ENCODE measurements at regions not wholly inside any gene's neighbourhood (a gene's known extent, or its start where the extent isn't known, plus 50 kb on each side); places are given as distances from the start of the nearest gene placed in this dataset.
"Not testable (repeated sequence)": the region's sequence is repeated elsewhere in the genome, so short reads cannot be mapped to it uniquely, and the experiment has no call there.

DNA sequence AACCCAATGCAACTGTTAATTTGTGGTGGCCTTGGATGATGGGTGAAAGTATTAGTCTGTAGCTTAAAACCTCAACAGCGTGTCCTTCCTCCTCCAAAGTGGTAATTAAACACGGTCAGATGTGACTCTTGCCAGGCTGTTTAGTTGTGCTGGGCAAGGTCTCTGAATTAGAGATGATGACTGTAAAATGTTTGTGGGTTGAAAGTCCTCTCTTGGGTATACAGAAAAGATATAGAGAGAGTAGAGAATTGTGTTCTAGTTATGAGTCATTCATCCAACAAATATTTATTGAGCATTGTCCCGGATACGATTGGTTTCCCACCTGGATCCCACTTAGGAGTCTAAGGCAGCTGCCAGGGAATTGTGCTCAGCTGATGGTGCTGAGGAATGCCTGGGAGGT, 343.7 kb downstream of the NPIPA7 start:
- H4K20me1 ChIP-seq (ENCODE audit: insufficient read depth, low read length); H3K4me2 ChIP-seq (ENCODE audit: insufficient read depth, low read length); H3K27ac ChIP-seq (ENCODE audit: low read length); DNase-seq; H3K79me2 ChIP-seq (ENCODE audit: insufficient read depth, low read length); ATAC-seq (ENCODE audit: insufficient read depth, low read depth); H3K36me3 ChIP-seq (ENCODE audit: insufficient read depth, low read length); H3K27me3 ChIP-seq (ENCODE audit: insufficient read depth, low read length, poor library complexity); H3K4me3 ChIP-seq (ENCODE audit: low read depth in 1 of 2, low read length in 2 of 2); H3K9ac ChIP-seq (ENCODE audit: low read depth, low read length); H3K4me1 ChIP-seq (ENCODE audit: insufficient read depth, low read length); H3K9me3 ChIP-seq (ENCODE audit: insufficient read depth, low read length, severe bottlenecking); H2AFZ ChIP-seq (ENCODE audit: low read depth, low read length): not testable (repeated sequence)

DNA sequence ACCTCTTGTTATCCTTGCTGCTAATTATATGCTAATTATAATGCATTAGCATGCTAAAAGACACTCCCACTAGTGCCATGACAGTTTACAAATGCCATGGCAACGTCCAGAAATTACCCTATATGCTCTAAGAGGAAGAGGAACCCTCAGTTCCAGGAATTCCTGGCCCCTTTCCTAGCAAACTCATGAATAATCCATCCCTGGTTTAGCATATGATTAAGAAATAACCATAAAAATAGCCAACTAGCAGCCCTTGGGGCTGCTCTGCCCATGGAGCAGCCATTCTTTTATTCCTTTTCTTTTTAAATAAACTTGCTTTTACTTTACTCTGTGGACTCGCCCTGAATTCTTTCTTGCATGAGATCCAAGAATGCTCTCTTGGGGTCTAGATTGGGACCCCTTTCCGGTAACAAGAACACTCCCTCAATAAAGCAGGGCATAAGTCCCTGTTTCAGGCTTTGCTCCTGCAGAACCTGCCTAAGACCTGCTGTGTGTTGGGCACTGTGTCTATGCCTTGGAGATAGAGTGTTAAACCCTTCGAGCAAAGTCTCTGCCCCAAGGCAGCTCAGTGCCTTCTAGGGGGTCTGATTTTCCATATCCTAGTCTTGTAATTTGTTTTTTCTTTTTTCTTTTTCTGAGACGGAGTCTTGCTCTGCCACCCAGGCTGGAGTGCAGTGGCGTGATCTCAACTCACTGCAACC, 345.0 kb downstream of the NPIPA7 start:
- DNase-seq; H3K27ac ChIP-seq (ENCODE audit: low read length); H3K9me3 ChIP-seq (ENCODE audit: insufficient read depth, low read length, severe bottlenecking); H3K4me3 ChIP-seq (ENCODE audit: low read depth in 1 of 2, low read length in 2 of 2); ATAC-seq (ENCODE audit: insufficient read depth, low read depth); H3K79me2 ChIP-seq (ENCODE audit: insufficient read depth, low read length); H3K27me3 ChIP-seq (ENCODE audit: insufficient read depth, low read length, poor library complexity); H3K9ac ChIP-seq (ENCODE audit: low read depth, low read length); H3K4me2 ChIP-seq (ENCODE audit: insufficient read depth, low read length); H3K36me3 ChIP-seq (ENCODE audit: insufficient read depth, low read length); H3K4me1 ChIP-seq (ENCODE audit: insufficient read depth, low read length); H2AFZ ChIP-seq (ENCODE audit: low read depth, low read length); H4K20me1 ChIP-seq (ENCODE audit: insufficient read depth, low read length): not testable (repeated sequence)

DNA sequence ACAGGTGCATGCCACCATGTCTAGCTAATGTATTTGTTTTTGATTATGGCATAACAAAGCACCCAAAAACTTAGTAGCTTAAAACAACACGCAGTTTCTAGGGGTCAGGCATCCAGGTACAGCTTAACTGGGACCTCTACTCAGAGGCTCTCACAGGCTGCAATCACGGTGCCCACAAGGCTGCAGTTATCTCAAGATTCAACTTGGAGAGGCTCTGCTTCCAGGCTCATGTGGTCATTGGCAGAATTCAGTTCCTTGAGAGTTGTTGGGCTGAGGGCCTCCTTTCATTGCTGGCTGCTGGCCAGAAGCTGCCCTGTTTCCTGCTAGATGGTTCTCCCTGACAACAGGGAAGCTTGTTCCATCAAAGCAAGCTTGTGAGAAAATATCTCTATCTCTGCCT, 348.1 kb downstream of the NPIPA7 start:
- not testable (repeated sequence) for H3K27ac ChIP-seq (ENCODE audit: low read length); H3K9ac ChIP-seq (ENCODE audit: low read depth, low read length); H3K36me3 ChIP-seq (ENCODE audit: insufficient read depth, low read length); H3K4me3 ChIP-seq (ENCODE audit: low read depth in 1 of 2, low read length in 2 of 2); H2AFZ ChIP-seq (ENCODE audit: low read depth, low read length); DNase-seq; H4K20me1 ChIP-seq (ENCODE audit: insufficient read depth, low read length); H3K4me2 ChIP-seq (ENCODE audit: insufficient read depth, low read length); H3K9me3 ChIP-seq (ENCODE audit: insufficient read depth, low read length, severe bottlenecking); H3K4me1 ChIP-seq (ENCODE audit: insufficient read depth, low read length); H3K79me2 ChIP-seq (ENCODE audit: insufficient read depth, low read length); ATAC-seq (ENCODE audit: insufficient read depth, low read depth); H3K27me3 ChIP-seq (ENCODE audit: insufficient read depth, low read length, poor library complexity)

DNA sequence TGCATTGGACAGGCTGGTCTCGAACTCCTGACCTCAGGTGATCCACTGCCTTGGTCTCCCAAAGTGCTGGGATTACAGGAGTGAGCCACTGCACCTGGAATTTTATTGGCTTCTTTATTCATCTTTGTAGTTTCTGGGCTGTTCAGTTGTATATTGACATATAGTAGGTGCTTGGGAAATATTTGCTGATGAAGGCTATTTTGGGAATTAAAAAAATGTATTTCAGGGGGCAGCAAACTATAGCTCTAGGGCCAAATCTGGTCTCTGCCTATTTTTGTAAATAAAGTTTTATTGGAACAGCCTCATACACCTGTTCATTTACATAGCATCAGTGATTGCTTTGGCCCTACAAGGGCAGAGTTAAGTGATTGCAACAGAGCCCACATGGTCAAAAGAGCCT, 363.6 kb downstream of the NPIPA7 start:
- not testable (repeated sequence) for H3K27me3 ChIP-seq (ENCODE audit: insufficient read depth, low read length, poor library complexity); H3K4me1 ChIP-seq (ENCODE audit: insufficient read depth, low read length); H2AFZ ChIP-seq (ENCODE audit: low read depth, low read length); H3K79me2 ChIP-seq (ENCODE audit: insufficient read depth, low read length); ATAC-seq (ENCODE audit: insufficient read depth, low read depth); H3K36me3 ChIP-seq (ENCODE audit: insufficient read depth, low read length); H3K4me3 ChIP-seq (ENCODE audit: low read depth in 1 of 2, low read length in 2 of 2); DNase-seq; H3K9ac ChIP-seq (ENCODE audit: low read depth, low read length); H3K27ac ChIP-seq (ENCODE audit: low read length); H4K20me1 ChIP-seq (ENCODE audit: insufficient read depth, low read length); H3K9me3 ChIP-seq (ENCODE audit: insufficient read depth, low read length, severe bottlenecking); H3K4me2 ChIP-seq (ENCODE audit: insufficient read depth, low read length)

DNA sequence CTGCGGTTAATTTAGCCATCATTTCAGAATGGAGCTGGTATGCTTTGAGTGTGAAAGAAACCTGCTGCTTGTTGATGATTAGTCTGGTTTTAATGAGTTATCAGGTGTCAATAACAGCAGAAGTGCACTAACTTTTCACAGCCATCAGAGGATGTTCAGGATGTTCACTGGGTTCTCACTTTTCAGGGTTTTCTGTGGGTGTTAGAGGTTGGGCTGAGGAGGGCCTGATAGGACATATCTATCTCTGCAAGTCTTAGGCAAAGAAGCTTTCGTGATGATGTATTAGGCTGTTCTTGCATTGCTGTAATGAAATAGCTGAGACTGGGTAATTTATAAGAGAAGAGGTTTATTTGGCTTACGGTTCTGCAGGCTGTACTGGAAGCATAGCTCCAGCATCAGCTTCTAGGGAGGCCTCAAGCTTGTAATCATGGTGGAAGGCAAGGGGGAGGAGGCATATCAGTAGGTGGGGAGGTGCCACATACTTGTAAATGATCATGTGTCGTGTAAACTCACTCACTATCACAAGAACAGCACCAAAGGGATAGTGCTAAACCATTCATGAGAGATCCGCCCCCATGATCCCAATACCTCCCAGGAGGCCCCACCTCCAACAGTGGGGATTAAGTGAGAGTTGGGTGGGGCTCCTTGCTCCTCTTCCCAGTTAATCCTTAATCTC, 376.2 kb downstream of the NPIPA7 start:
- H3K9ac ChIP-seq (ENCODE audit: low read depth, low read length); H3K4me2 ChIP-seq (ENCODE audit: insufficient read depth, low read length): not testable (repeated sequence)

DNA sequence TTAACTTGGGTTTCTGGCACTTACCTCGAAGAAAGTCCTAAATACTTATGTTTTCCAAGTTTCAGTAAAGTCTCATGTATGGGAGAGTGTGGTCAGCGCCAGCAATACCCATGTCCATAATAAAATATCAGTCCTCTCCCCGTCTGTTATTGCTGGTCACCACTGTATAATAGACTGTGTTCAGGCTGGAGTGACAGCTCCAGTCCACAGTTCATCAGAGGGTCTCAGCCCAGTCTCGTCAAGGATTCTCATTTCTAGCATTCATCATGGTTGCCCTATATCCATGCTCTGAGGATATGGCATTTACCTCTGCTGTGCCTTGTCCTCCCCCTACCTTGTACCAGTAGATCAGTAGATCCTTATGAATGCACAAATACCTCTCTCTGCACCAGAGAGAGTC, 384.5 kb downstream of the NPIPA7 start:
- ATAC-seq (ENCODE audit: insufficient read depth, low read depth) (no peak), DNase-seq (no peak)
- Histone ChIP-seq H3K27ac (ENCODE audit: low read length) (no peak overlapping the region), H3K36me3 (ENCODE audit: insufficient read depth, low read length) (no peaks in the 10 kb centered on the region), H3K9ac (ENCODE audit: low read depth, low read length) (no peak overlapping the region), H3K9me3 (ENCODE audit: insufficient read depth, low read length, severe bottlenecking) (no peaks in the 10 kb centered on the region), H3K4me1 (ENCODE audit: insufficient read depth, low read length) (no peaks in the 10 kb centered on the region), H2AFZ (ENCODE audit: low read depth, low read length) (no peak overlapping the region), H4K20me1 (ENCODE audit: insufficient read depth, low read length) (no peaks in the 10 kb centered on the region), H3K4me3 (ENCODE audit: low read depth in 1 of 2, low read length in 2 of 2) (no peak overlapping the region), H3K4me2 (ENCODE audit: insufficient read depth, low read length) (no peak overlapping the region), H3K79me2 (ENCODE audit: insufficient read depth, low read length) (no peaks in the 10 kb centered on the region), H3K27me3 (ENCODE audit: insufficient read depth, low read length, poor library complexity) (no peaks in the 10 kb centered on the region)
- TF ChIP-seq EZH2 (IDR thresholded peaks at IDR 0.05; ENCODE audit: borderline replicate concordance, low read depth, low read length, severe bottlenecking): no peak
- TF ChIP-seq, protein P1, sequence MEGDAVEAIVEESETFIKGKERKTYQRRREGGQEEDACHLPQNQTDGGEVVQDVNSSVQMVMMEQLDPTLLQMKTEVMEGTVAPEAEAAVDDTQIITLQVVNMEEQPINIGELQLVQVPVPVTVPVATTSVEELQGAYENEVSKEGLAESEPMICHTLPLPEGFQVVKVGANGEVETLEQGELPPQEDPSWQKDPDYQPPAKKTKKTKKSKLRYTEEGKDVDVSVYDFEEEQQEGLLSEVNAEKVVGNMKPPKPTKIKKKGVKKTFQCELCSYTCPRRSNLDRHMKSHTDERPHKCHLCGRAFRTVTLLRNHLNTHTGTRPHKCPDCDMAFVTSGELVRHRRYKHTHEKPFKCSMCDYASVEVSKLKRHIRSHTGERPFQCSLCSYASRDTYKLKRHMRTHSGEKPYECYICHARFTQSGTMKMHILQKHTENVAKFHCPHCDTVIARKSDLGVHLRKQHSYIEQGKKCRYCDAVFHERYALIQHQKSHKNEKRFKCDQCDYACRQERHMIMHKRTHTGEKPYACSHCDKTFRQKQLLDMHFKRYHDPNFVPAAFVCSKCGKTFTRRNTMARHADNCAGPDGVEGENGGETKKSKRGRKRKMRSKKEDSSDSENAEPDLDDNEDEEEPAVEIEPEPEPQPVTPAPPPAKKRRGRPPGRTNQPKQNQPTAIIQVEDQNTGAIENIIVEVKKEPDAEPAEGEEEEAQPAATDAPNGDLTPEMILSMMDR (IDR thresholded peaks at IDR 0.05; ENCODE audit: borderline replicate concordance, extremely low read depth, low read length, poor library complexity, severe bottlenecking): no peak

More for the DNA sequence above, 376.2 kb downstream of the NPIPA7 start:
- not testable (repeated sequence) for H2AFZ ChIP-seq (ENCODE audit: low read depth, low read length); H3K79me2 ChIP-seq (ENCODE audit: insufficient read depth, low read length); ATAC-seq (ENCODE audit: insufficient read depth, low read depth); H3K4me3 ChIP-seq (ENCODE audit: low read depth in 1 of 2, low read length in 2 of 2); DNase-seq; H3K36me3 ChIP-seq (ENCODE audit: insufficient read depth, low read length); H3K27ac ChIP-seq (ENCODE audit: low read length); H3K9me3 ChIP-seq (ENCODE audit: insufficient read depth, low read length, severe bottlenecking); H3K4me1 ChIP-seq (ENCODE audit: insufficient read depth, low read length); H4K20me1 ChIP-seq (ENCODE audit: insufficient read depth, low read length); H3K27me3 ChIP-seq (ENCODE audit: insufficient read depth, low read length, poor library complexity)

DNA sequence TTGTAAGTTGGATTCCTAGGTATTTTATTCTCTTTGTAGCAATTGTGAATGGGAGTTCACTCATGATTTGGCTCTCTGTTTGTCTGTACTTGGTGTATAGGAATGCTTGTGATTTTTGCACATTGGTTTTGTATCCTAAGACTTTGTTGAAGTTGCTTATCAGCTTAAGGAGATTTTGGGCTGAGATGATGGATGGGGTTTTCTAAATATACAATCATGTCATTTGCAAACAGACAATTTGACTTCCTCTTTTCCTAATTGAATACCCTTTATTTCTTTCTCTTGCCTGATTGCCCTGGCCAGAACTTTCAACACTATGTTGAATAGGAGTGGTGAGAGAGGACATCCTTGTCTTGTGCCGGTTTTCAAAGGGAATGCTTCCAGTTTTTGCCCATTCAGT, 391.8 kb downstream of the NPIPA7 start:
- H3K4me3 ChIP-seq (ENCODE audit: low read depth in 1 of 2, low read length in 2 of 2); H2AFZ ChIP-seq (ENCODE audit: low read depth, low read length); H3K27ac ChIP-seq (ENCODE audit: low read length); H4K20me1 ChIP-seq (ENCODE audit: insufficient read depth, low read length); H3K79me2 ChIP-seq (ENCODE audit: insufficient read depth, low read length); H3K9me3 ChIP-seq (ENCODE audit: insufficient read depth, low read length, severe bottlenecking); H3K27me3 ChIP-seq (ENCODE audit: insufficient read depth, low read length, poor library complexity); DNase-seq; ATAC-seq (ENCODE audit: insufficient read depth, low read depth); H3K36me3 ChIP-seq (ENCODE audit: insufficient read depth, low read length); H3K4me2 ChIP-seq (ENCODE audit: insufficient read depth, low read length); H3K4me1 ChIP-seq (ENCODE audit: insufficient read depth, low read length); H3K9ac ChIP-seq (ENCODE audit: low read depth, low read length): not testable (repeated sequence)

Measured in DND-41 (cell line).